ENCODE measurements at regions not wholly inside any gene's neighbourhood (a gene's known extent, or its start where the extent isn't known, plus 50 kb on each side); places are given as distances from the start of the nearest gene placed in this dataset.

GRCh38 chr14:97916669-97917568 is 1119.7 kb downstream of the VRK1 start:
- no peak for DNase-seq

GRCh38 chr14:97920201-97920600 is 1123.0 kb downstream of the VRK1 start:
- no peak for DNase-seq

- no peak for DNase-seq
Measured at GRCh38 chr14:97921296-97921695, 1124.1 kb downstream of the VRK1 start.

GRCh38 chr14:97924922-97925613 is 1127.9 kb downstream of the VRK1 start:
- DNase-seq, result no peak

- DNase-seq, result no peak
Measured at GRCh38 chr14:97930166-97930565, 1133.0 kb downstream of the VRK1 start.

GRCh38 chr14:97931273-97931672 is 1134.1 kb downstream of the VRK1 start:
- DNase-seq, result no peak

- DNase-seq, result no peak
Measured at GRCh38 chr14:97942921-97943320, 1145.7 kb downstream of the VRK1 start.

GRCh38 chr14:97943619-97944018 is 1146.4 kb downstream of the VRK1 start:
- no peak for DNase-seq

- DNase-seq, result no peak
Measured at GRCh38 chr14:97944380-97944779, 1147.2 kb downstream of the VRK1 start.

GRCh38 chr14:97945631-97946030 is 1148.4 kb downstream of the VRK1 start:
- no peak for DNase-seq

- DNase-seq, result no peak
Measured at GRCh38 chr14:97946240-97946639, 1149.1 kb downstream of the VRK1 start.

- DNase-seq, result no peak
Measured at GRCh38 chr14:97946641-97947040, 1149.5 kb downstream of the VRK1 start.

GRCh38 chr14:97948841-97949240 is 1151.7 kb downstream of the VRK1 start:
- DNase-seq, result no peak

- no peak for DNase-seq
Measured at GRCh38 chr14:97956581-97957340, 1159.6 kb downstream of the VRK1 start.

- no peak for DNase-seq
Measured at GRCh38 chr14:97959251-97959650, 1162.1 kb downstream of the VRK1 start.

- no peak for DNase-seq
Measured at GRCh38 chr14:97960436-97960835, 1163.3 kb downstream of the VRK1 start.

- DNase-seq, result no peak
Measured at GRCh38 chr14:97970222-97970621, 1173.0 kb downstream of the VRK1 start.

GRCh38 chr14:97975216-97975615 is 1178.0 kb downstream of the VRK1 start:
- DNase-seq, result no peak

GRCh38 chr14:97975962-97976361 is 1178.8 kb downstream of the VRK1 start:
- DNase-seq, result no peak

GRCh38 chr14:97976861-97977260 is 1179.7 kb downstream of the VRK1 start:
- no peak for DNase-seq

GRCh38 chr14:97977651-97978261 is 1180.6 kb downstream of the VRK1 start:
- no peak for DNase-seq

- no peak for DNase-seq
Measured at GRCh38 chr14:97978341-97978740, 1181.2 kb downstream of the VRK1 start.

- DNase-seq, result no peak
Measured at GRCh38 chr14:97993508-97994019, 1196.4 kb downstream of the VRK1 start.
